KG1 (cell line): ENCODE measurements at regions not wholly inside any gene's neighbourhood (a gene's known extent, or its start where the extent isn't known, plus 50 kb on each side); places are given as distances from the start of the nearest gene placed in this dataset.
"Not testable (repeated sequence)": the region's sequence is repeated elsewhere in the genome, so short reads cannot be mapped to it uniquely, and the experiment has no call there.

Experiments
- DNase-seq: peaks from one replicate; lab custom pipeline; 2025; lab: John Stamatoyannopoulos, UW

- not testable (repeated sequence) for DNase-seq
These were observed 305.3 kb upstream of the CYRIA start for GRCh38 chr2:16970948-16971347.

- DNase-seq: no peak
These were observed 296.9 kb upstream of the CYRIA start for GRCh38 chr2:16962505-16962904.

- DNase-seq: no peak
These were observed 294.9 kb upstream of the CYRIA start for GRCh38 chr2:16960579-16960978.

GRCh38 chr2:16958266-16958665, 292.6 kb upstream of the CYRIA start:
- no peak for DNase-seq

- no peak for DNase-seq
These were observed 287.2 kb upstream of the CYRIA start for GRCh38 chr2:16952805-16953204.

GRCh38 chr2:16952368-16952767, 286.7 kb upstream of the CYRIA start:
- DNase-seq: no peak

GRCh38 chr2:16950436-16950835, 284.8 kb upstream of the CYRIA start:
- no peak for DNase-seq

GRCh38 chr2:16948710-16949109, 283.1 kb upstream of the CYRIA start:
- no peak for DNase-seq

GRCh38 chr2:16948053-16948452, 282.4 kb upstream of the CYRIA start:
- no peak for DNase-seq

- DNase-seq: no peak
These were observed 277.8 kb upstream of the CYRIA start for GRCh38 chr2:16943279-16943958.

GRCh38 chr2:16940214-16940613, 274.6 kb upstream of the CYRIA start:
- no peak for DNase-seq

- DNase-seq: no peak
These were observed 274.1 kb upstream of the CYRIA start for GRCh38 chr2:16939771-16940170.

GRCh38 chr2:16933355-16933754, 267.7 kb upstream of the CYRIA start:
- DNase-seq: no peak

GRCh38 chr2:16932826-16933225, 267.2 kb upstream of the CYRIA start:
- DNase-seq: no peak

GRCh38 chr2:16931441-16931840, 265.8 kb upstream of the CYRIA start:
- no peak for DNase-seq

- no peak for DNase-seq
These were observed 261.8 kb upstream of the CYRIA start for GRCh38 chr2:16927398-16927797.

- no peak for DNase-seq
These were observed 259.5 kb upstream of the CYRIA start for GRCh38 chr2:16925145-16925544.

GRCh38 chr2:16915341-16915755, 249.7 kb upstream of the CYRIA start:
- DNase-seq: not testable (repeated sequence)

- DNase-seq: no peak
These were observed 246.1 kb upstream of the CYRIA start for GRCh38 chr2:16911746-16912145.

GRCh38 chr2:16908656-16909055, 243.0 kb upstream of the CYRIA start:
- no peak for DNase-seq

- DNase-seq: no peak
These were observed 242.1 kb upstream of the CYRIA start for GRCh38 chr2:16907645-16908282.

- DNase-seq: not testable (repeated sequence)
These were observed 239.7 kb upstream of the CYRIA start for GRCh38 chr2:16905325-16905724.

- no peak for DNase-seq
These were observed 234.9 kb upstream of the CYRIA start for GRCh38 chr2:16900405-16901025.
